Bronchial epithelial cell (primary cell): ENCODE measurements at regions not wholly inside any gene's neighbourhood (a gene's known extent, or its start where the extent isn't known, plus 50 kb on each side); places are given as distances from the start of the nearest gene placed in this dataset.

Experiments
- DNase-seq: peaks from one replicate; pipeline ENCODE4 v3.0.0-alpha.2; 2010; ENCODE audit warnings: low read depth
- FAIRE-seq: peaks from 2 replicates; lab custom pipeline; 2011; peaks lifted over from hg19 to GRCh38; lab: Jason Lieb, UNC
- H3K27me3 ChIP-seq: 2 replicates; pipeline ENCODE4 v1.5.1; 2011; ENCODE audit warnings: low read length; ENCODE audit not compliant: control insufficient read depth, insufficient read depth
- H3K36me3 ChIP-seq: 2 replicates; pipeline ENCODE4 v1.5.1; 2011; ENCODE audit warnings: low read length; ENCODE audit not compliant: control insufficient read depth, insufficient read depth
- H3K4me3 ChIP-seq: 2 replicates; pipeline ENCODE4 v1.5.1; 2011; ENCODE audit warnings: mild to moderate bottlenecking, low read depth, low read length, control low read depth
- TF ChIP-seq, protein P1 (sequence below): IDR thresholded peaks from 2 replicates; pipeline ENCODE4 v1.5.1; 2011; ENCODE audit warnings: mild to moderate bottlenecking, moderate library complexity, low read length, control low read depth, inconsistent platforms; ENCODE audit not compliant: insufficient read depth, severe bottlenecking

DNA sequence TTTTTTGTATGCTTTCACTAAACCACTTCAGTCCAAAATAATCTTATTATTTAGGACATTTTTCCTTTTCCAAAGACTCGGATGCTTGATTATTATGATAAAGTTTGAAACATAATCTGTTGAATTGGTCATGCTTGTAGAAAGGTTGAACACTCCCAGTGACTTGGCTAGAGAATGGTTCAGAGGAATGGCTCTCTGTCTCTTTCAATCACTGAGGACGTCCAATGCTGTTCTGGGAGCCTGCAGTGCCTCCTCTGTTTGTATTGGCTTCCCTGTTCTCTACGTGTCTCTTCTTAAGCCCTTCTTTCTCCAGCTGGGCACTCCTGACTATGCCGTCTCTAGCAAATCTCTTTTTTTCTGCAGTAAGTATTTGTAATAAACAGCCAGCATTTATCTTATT, 369.0 kb upstream of the DYNLRB2 start:
- TF ChIP-seq, protein P1, sequence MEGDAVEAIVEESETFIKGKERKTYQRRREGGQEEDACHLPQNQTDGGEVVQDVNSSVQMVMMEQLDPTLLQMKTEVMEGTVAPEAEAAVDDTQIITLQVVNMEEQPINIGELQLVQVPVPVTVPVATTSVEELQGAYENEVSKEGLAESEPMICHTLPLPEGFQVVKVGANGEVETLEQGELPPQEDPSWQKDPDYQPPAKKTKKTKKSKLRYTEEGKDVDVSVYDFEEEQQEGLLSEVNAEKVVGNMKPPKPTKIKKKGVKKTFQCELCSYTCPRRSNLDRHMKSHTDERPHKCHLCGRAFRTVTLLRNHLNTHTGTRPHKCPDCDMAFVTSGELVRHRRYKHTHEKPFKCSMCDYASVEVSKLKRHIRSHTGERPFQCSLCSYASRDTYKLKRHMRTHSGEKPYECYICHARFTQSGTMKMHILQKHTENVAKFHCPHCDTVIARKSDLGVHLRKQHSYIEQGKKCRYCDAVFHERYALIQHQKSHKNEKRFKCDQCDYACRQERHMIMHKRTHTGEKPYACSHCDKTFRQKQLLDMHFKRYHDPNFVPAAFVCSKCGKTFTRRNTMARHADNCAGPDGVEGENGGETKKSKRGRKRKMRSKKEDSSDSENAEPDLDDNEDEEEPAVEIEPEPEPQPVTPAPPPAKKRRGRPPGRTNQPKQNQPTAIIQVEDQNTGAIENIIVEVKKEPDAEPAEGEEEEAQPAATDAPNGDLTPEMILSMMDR, result no peak
- FAIRE-seq (no peak), DNase-seq (no peak)
- H3K4me3 ChIP-seq, result no peak overlapping the region
- no peaks in the 10 kb centered on the region for H3K27me3 ChIP-seq
- H3K36me3 ChIP-seq, result no peaks in the 10 kb centered on the region

DNA sequence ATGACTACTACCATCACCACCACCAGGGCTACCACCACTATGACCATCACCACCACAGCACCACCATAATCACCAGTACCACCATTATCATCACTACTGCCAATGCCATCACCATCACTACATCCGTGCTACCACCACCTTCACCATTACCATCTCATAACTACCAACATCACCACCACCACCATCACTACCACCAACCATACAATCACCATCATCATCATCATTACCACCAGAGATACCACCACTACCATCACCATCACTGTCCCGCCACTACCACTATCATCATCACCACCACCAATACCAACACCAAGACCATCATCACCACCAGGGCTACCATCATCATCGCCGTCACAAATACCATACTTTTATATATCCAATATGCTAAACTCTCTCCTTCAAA, 369.6 kb upstream of the DYNLRB2 start:
- FAIRE-seq, result no peak
- H3K27me3 ChIP-seq, result no peaks in the 10 kb centered on the region
- no peak overlapping the region for H3K4me3 ChIP-seq
- DNase-seq, result no peak
- no peaks in the 10 kb centered on the region for H3K36me3 ChIP-seq
- TF ChIP-seq, protein P1, result no peak

DNA sequence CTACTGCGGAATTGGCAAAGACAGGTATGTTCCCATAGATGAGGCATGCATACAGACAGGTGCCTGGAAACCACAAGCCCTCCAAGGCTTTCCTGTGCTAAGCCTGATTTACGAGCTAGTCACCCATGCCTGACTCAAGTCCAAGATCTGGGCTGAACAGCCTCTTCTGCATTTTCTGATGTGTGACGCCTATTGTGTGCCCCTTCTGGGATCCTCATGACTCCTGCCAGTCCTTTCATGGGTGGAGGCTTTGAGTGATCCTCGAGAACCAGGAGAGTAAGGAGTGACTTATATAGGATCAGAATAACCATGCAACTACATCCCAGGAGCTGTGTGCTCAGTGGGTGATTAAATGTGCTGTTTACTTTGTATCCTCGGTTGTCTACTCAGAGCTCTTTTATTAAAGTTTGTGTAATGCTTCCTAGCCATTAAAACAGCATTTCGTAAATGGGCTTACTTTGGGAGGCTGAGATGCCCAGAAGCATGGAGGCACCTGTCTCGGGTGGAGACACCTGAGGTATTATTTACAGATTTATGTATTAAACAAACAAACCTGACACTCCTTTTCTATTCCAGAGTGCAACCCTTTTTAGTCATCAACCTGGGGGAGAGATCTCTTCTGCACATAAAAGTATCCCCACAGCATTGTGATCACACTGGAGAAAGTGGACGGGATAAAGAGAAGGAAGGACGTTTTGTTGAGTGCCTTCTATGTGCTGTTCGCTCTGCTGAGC, 373.0 kb upstream of the DYNLRB2 start:
- Histone ChIP-seq H3K4me3 (no peak overlapping the region), H3K36me3 (no peaks in the 10 kb centered on the region), H3K27me3 (no peaks in the 10 kb centered on the region)
- TF ChIP-seq, protein P1, result no peak
- FAIRE-seq (peak; percentile 47), DNase-seq (peak; percentile 90)

DNA sequence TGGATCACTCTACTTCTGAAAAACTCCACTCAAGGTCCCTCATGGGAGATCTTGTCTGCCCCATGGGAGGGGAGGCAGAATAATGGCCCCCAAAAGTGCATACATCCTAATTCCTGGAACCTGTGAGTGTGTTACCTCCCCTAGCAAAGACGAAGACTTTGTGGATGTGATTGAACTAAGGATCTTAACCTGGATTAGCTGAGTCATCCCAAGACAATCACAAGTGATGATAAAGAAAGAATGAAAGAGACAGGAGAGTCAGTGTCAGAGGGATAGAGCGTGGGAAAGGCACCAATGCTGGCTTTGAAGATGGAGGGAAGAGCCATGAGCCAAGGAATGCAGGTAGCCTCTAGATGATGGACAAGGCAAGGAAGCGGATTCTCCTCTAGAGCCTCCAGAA, 374.7 kb upstream of the DYNLRB2 start:
- TF ChIP-seq, protein P1, result no peak
- H3K36me3 ChIP-seq, result no peaks in the 10 kb centered on the region
- no peak for DNase-seq
- H3K4me3 ChIP-seq, result no peak overlapping the region
- no peak for FAIRE-seq
- H3K27me3 ChIP-seq, result no peaks in the 10 kb centered on the region

DNA sequence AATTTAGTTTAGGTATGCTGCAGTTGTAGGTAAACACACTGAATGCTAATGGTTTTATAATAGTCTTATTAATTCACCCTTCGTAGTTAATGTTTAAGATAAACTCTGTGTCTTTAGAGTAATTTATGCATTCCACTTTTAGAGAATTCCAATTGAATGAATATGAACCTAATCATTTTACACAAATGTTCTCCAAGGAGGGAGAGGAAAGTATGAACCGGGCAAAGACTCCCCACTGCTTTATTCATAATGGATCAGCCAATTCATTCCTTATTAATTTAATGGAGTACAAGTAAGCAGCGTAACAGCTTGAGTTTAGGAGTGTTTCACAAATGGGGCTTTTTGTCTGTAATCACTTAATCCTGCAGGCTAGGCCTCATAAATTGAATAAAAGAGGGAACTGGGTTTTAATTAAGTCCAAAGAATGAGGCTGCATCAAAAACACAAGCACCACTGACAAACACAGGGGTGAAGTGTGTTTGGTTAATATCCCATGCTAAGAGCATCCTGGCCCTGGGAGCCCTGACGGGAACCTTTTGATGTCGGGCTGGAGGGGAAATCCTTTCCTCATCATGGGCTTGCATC, 375.7 kb upstream of the DYNLRB2 start:
- FAIRE-seq (no peak), DNase-seq (no peak)
- Histone ChIP-seq H3K36me3 (no peaks in the 10 kb centered on the region), H3K4me3 (no peak overlapping the region), H3K27me3 (no peaks in the 10 kb centered on the region)
- TF ChIP-seq, protein P1, result no peak
